HepG2 (cell line): ENCODE measurements at regions not wholly inside any gene's neighbourhood (a gene's known extent, or its start where the extent isn't known, plus 50 kb on each side); places are given as distances from the start of the nearest gene placed in this dataset.

ENCODE experiments used
- ATAC-seq: fragments of 200-7000 bp; cut with Tn5 transposase; 3 replicates; pipeline ENCODE4 v1.9.1; 2020; ENCODE audit warnings: mild to moderate bottlenecking, moderate library complexity
- BruUV-seq: library from RNA; stranded (reverse); fragments of 400-500 nt; replicated peaks from 2 replicates; lab custom pipeline; 2021; lab: Mats Ljungman, UMichigan
- CTCF ChIA-PET: fragments of 300-600 bp; formaldehyde crosslinking; extraction: SDS; loops from one replicate; lab custom pipeline; 2021; ENCODE audit warnings: low total read pairs, inconsistent platforms, low intra/inter-chr PET ratio; lab: Yijun Ruan, JAX
- POLR2A ChIA-PET: fragments of 350-600 bp; sonication (Branson Sonifier 250); formaldehyde crosslinking; loops from one replicate; lab custom pipeline; 2020; ENCODE audit warnings: antibody characterized with exemption, inconsistent platforms; lab: Yijun Ruan, JAX
- DNase-seq: peaks from one replicate; pipeline ENCODE4 v3.0.0-alpha.2; 2015; ENCODE audit warnings: low spot score
- FAIRE-seq: peaks from 3 replicates; lab custom pipeline; 2011; peaks lifted over from hg19 to GRCh38; lab: Jason Lieb, UNC
- H2AFZ ChIP-seq: one replicate; pipeline ENCODE4 v1.6.1; 2011; ENCODE audit warnings: low read length, inconsistent platforms
- H3K27ac ChIP-seq: fragments of 300-600 bp; 3 replicates; pipeline ENCODE4 v1.8.0; 2011; ENCODE audit warnings: mixed run types, mild to moderate bottlenecking, mixed read lengths, low read length, inconsistent platforms; ENCODE audit not compliant: insufficient read depth; ENCODE audit errors: extremely low read length
- H3K27me3 ChIP-seq, 2 experiments: fragments of 200-600 bp in 1 of 2; 2 replicates in 1 of 2; 3 replicates in 1 of 2; pipeline versions ENCODE4 v1.6.0 to v1.8.0; 2011; ENCODE audit warnings: low read length in 2 of 2, mild to moderate bottlenecking in 2 of 2, moderate library complexity in 2 of 2, inconsistent platforms in 1 of 2; ENCODE audit not compliant: insufficient read depth in 2 of 2, control insufficient read depth in 1 of 2
- H3K36me3 ChIP-seq, 2 experiments: fragments of 200-600 bp in 1 of 2; replicated peaks in 1 of 2; 2 replicates in 1 of 2; 3 replicates in 1 of 2; pipeline versions ENCODE4 v1.5.1 to v1.8.0; 2011; ENCODE audit warnings: low read length in 2 of 2, inconsistent platforms in 1 of 2; ENCODE audit not compliant: insufficient read depth in 2 of 2, control insufficient read depth in 1 of 2
- H3K4me1 ChIP-seq: 2 replicates; pipeline ENCODE4 v1.5.1; 2012; ENCODE audit warnings: low read length, inconsistent platforms; ENCODE audit not compliant: insufficient read depth
- H3K4me2 ChIP-seq: 2 replicates; pipeline ENCODE4 v1.6.0; 2011; ENCODE audit warnings: low read depth, low read length, inconsistent platforms
- H3K4me3 ChIP-seq, 3 experiments: fragments of 200-600 bp in 1 of 3; sonication (generic), shearing (Covaris generic) in 1 of 3; replicated peaks in 1 of 3; 2 replicates each; pipeline ENCODE4 v1.5.1; 2011 to 2016; ENCODE audit warnings: low read length in 3 of 3, inconsistent platforms in 2 of 3, low read depth in 2 of 3, mild to moderate bottlenecking in 2 of 3, control low read depth in 1 of 3, mixed read lengths in 1 of 3; ENCODE audit not compliant: insufficient read depth in 1 of 3
- H3K79me2 ChIP-seq: one replicate; pipeline ENCODE4 v1.6.1; 2011; ENCODE audit warnings: low read length, inconsistent platforms; ENCODE audit not compliant: insufficient read depth
- H3K9ac ChIP-seq: 2 replicates; pipeline ENCODE4 v1.6.0; 2011; ENCODE audit warnings: mild to moderate bottlenecking, low read depth, low read length, inconsistent platforms; ENCODE audit not compliant: insufficient read depth
- H3K9me3 ChIP-seq: 2 replicates; pipeline ENCODE4 v1.5.1; 2012; ENCODE audit warnings: mild to moderate bottlenecking, low read length
- H4K20me1 ChIP-seq: 2 replicates; pipeline ENCODE4 v1.6.0; 2011; ENCODE audit warnings: inconsistent platforms, mild to moderate bottlenecking, low read length, moderate library complexity; ENCODE audit not compliant: insufficient read depth
- DPF2 ChIP-seq: sonication (generic); formaldehyde crosslinking; IDR thresholded peaks from 2 replicates; pipeline ENCODE4 v1.4.0; 2020; ENCODE audit warnings: mild to moderate bottlenecking, low read depth, missing genetic modification reagents, borderline replicate concordance
- ELK4 ChIP-seq: sonication (generic); formaldehyde crosslinking; IDR thresholded peaks from 2 replicates; pipeline ENCODE4 v1.9.0; 2021; ENCODE audit warnings: missing genetic modification reagents, borderline replicate concordance
- HCFC1 ChIP-seq: fragments of 150-350 bp; IDR thresholded peaks from 2 replicates; pipeline ENCODE4 v1.6.1; 2014; ENCODE audit warnings: low read depth, low read length
- MED13 ChIP-seq: sonication (generic); formaldehyde crosslinking; IDR thresholded peaks from 2 replicates; pipeline ENCODE4 v1.5.0; 2020; ENCODE audit warnings: missing genetic modification reagents
- PCBP1 ChIP-seq: fragments of 200-400 bp; formaldehyde crosslinking; IDR thresholded peaks from 2 replicates; pipeline ENCODE4 v1.6.1; 2017; ENCODE audit warnings: mild to moderate bottlenecking, low read depth, low read length, borderline replicate concordance
- PHF21A ChIP-seq: sonication (generic); formaldehyde crosslinking; IDR thresholded peaks from 2 replicates; pipeline ENCODE4 v1.5.0; 2020; ENCODE audit warnings: mild to moderate bottlenecking, missing genetic modification reagents
- TERF1 ChIP-seq: sonication (generic); formaldehyde crosslinking; IDR thresholded peaks from 2 replicates; pipeline ENCODE4 v1.8.0; 2022; ENCODE audit warnings: mild to moderate bottlenecking, missing genetic modification reagents, moderate library complexity
- THRA ChIP-seq: sonication (generic); formaldehyde crosslinking; IDR thresholded peaks from 2 replicates; pipeline ENCODE4 v1.4.0; 2020; ENCODE audit warnings: missing genetic modification reagents, borderline replicate concordance
- TRIM24 ChIP-seq: sonication (generic); formaldehyde crosslinking; IDR thresholded peaks from 2 replicates; pipeline ENCODE4 v1.8.0; 2022; ENCODE audit warnings: mild to moderate bottlenecking, missing genetic modification reagents
- ZFP36 ChIP-seq: fragments of 150-350 bp; IDR thresholded peaks from 2 replicates; pipeline ENCODE4 v1.6.1; 2018; ENCODE audit warnings: borderline replicate concordance, low read length, low read depth; ENCODE audit not compliant: partially characterized antibody
- ZNF256 ChIP-seq: sonication (generic); formaldehyde crosslinking; conservative IDR thresholded peaks from 2 replicates; pipeline ENCODE4 v1.4.0; 2020; ENCODE audit warnings: missing genetic modification reagents
- ZNF879 ChIP-seq: sonication (generic); formaldehyde crosslinking; IDR thresholded peaks from 2 replicates; pipeline ENCODE4 v1.8.1; 2023; ENCODE audit warnings: missing genetic modification reagents
- WGBS: methylation state at CpG from one replicate; pipeline ENCODE4 v1.1.6; 2017; ENCODE audit warnings: low lambda C conversion rate; 5-methylcytosine and 5-hydroxymethylcytosine counted together
- in situ Hi-C: cut with HindIII; loops from 2 replicates; pipeline ENCODE4 v1.10.0; 2017; ENCODE audit warnings: low pct_unique_long_range_greater_than_20kb; ENCODE audit not compliant: extremely low pct_ligation_motif_present
- intact Hi-C: fragments of 100-400 bp; cut with micrococcal nuclease; formaldehyde crosslinking; loops from one replicate; pipeline ENCODE4 v1.10.0; 2022; ENCODE audit not compliant: unreplicated experiment

- no peak for ATAC-seq
- in situ Hi-C loops: no loop called here
- H3K4me3 ChIP-seq: no peak overlapping the region
- no peaks in the 10 kb centered on the region for H3K9me3 ChIP-seq
- no peaks in the 10 kb centered on the region for H3K79me2 ChIP-seq
- H2AFZ ChIP-seq: no peak overlapping the region
- no peak overlapping the region for H3K9ac ChIP-seq
- POLR2A ChIA-PET: no interaction called here
- H3K27me3 ChIP-seq: peaks cover 3 to 27% of the 10 kb centered on the region in 2 experiments; a peak in 2 of 5 replicates
- intact Hi-C loops: no loop called here
- no peaks in the 10 kb centered on the region for H3K4me1 ChIP-seq
- 0% methylated on average over 6 of the region's 8 CpGs for WGBS
- FAIRE-seq: no peak
- BruUV-seq: no TSS peak
- no peak overlapping the region for H3K27ac ChIP-seq
- H3K4me2 ChIP-seq: no peak overlapping the region
- H4K20me1 ChIP-seq: no peaks in the 10 kb centered on the region
- H3K36me3 ChIP-seq: no peaks in the 10 kb centered on the region
- CTCF ChIA-PET: no interaction called here
- no peak for DNase-seq
- TF ChIP-seq PHF21A (CRISPR knock-in tag): no peak
- no peak for TF ChIP-seq DPF2 (CRISPR knock-in tag)
- TF ChIP-seq MED13 (CRISPR knock-in tag): no peak
- TF ChIP-seq ZNF879 (CRISPR knock-in tag): no peak
Observed at GRCh38 chr10:130960531-130960930, 351.0 kb downstream of the TCERG1L start.

- BruUV-seq: no TSS peak
- Histone ChIP-seq H3K27ac (no peak overlapping the region), H3K36me3 (no peaks in the 10 kb centered on the region), H3K9me3 (no peaks in the 10 kb centered on the region), H2AFZ (no peak overlapping the region)
- intact Hi-C loops: no loop called here
- DNase-seq: no peak
- WGBS: 6% methylated on average over 5 of the region's 5 CpGs
- FAIRE-seq: no peak
- TF ChIP-seq TRIM24 (no peak), ELK4 (no peak), THRA (CRISPR knock-in tag) (no peak), TERF1 (CRISPR knock-in tag) (no peak), ZNF256 (no peak), PCBP1 (no peak), HCFC1 (no peak), ZFP36 (no peak)
- TF ChIP-seq, all 625 proteins: peak for 0
- Histone ChIP-seq H3K9ac (no peak overlapping the region), H3K79me2 (no peaks in the 10 kb centered on the region), H3K4me1 (no peaks in the 10 kb centered on the region), H4K20me1 (no peaks in the 10 kb centered on the region), H3K4me2 (no peak overlapping the region), H3K4me3 (no peak overlapping the region), H3K27me3 (peaks cover 3 to 27% of the 10 kb centered on the region in 2 experiments; a peak in 2 of 5 replicates)
- ChIA-PET CTCF (no interaction called here), POLR2A (no interaction called here)
- no peak for ATAC-seq
- in situ Hi-C loops: no loop called here
Observed at GRCh38 chr10:130961506-130962239, 349.8 kb downstream of the TCERG1L start.
